K562 (cell line): ENCODE measurements at regions not wholly inside any gene's neighbourhood (a gene's known extent, or its start where the extent isn't known, plus 50 kb on each side); places are given as distances from the start of the nearest gene placed in this dataset.

ENCODE experiments used
- ATAC-seq: fragments of 200-7000 bp; cut with Tn5 transposase; 3 replicates; pipeline ENCODE4 v1.9.1; 2020; ENCODE audit warnings: moderate library complexity
- BruUV-seq: library from RNA; stranded (reverse); fragments of 400-500 nt; replicated peaks from 2 replicates; lab custom pipeline; 2021; lab: Mats Ljungman, UMichigan
- CTCF ChIA-PET: fragments of 300-600 bp; formaldehyde crosslinking; extraction: SDS; loops from one replicate; lab custom pipeline; 2021; ENCODE audit warnings: low intra/inter-chr PET ratio; lab: Yijun Ruan, JAX
- POLR2A ChIA-PET: fragments of 300-600, 350-650 bp; sonication (Branson Sonifier 250); formaldehyde crosslinking; extraction: SDS; loops from one replicate; lab custom pipeline; 2021; ENCODE audit warnings: antibody characterized with exemption, inconsistent platforms; lab: Yijun Ruan, JAX
- DNase-seq, 4 experiments: peaks; one replicate each; pipeline versions ENCODE4 v3.0.0 to v3.0.0-alpha.2; 2011 to 2018; ENCODE audit warnings: low spot score in 3 of 4, mixed read lengths in 3 of 4; ENCODE audit errors: extremely low read depth in 1 of 4
- FAIRE-seq: peaks from 2 replicates; lab custom pipeline; 2011; peaks lifted over from hg19 to GRCh38; lab: Jason Lieb, UNC
- H2AFZ ChIP-seq: 2 replicates; pipeline ENCODE4 v1.6.0; 2011; ENCODE audit warnings: low read depth, low read length, control low read depth, inconsistent platforms
- H3K27ac ChIP-seq: fragments of 200-600 bp; 3 replicates; pipeline ENCODE4 v1.8.0; 2011; ENCODE audit warnings: low read depth, mild to moderate bottlenecking, control low read depth, inconsistent platforms, low read length, moderate library complexity, mixed read lengths; ENCODE audit errors: extremely low read depth
- H3K27me3 ChIP-seq, 2 experiments: fragments of 300-600 bp in 1 of 2; 2 replicates in 1 of 2; 3 replicates in 1 of 2; pipeline versions ENCODE4 v1.6.0 to v1.8.0; 2011; ENCODE audit warnings: inconsistent platforms in 2 of 2, low read length in 2 of 2, mild to moderate bottlenecking in 1 of 2, mixed read lengths in 1 of 2, moderate library complexity in 1 of 2; ENCODE audit not compliant: control insufficient read depth in 2 of 2, insufficient read depth in 2 of 2
- H3K36me3 ChIP-seq: fragments of 300-600 bp; 3 replicates; pipeline ENCODE4 v1.8.0; 2011; ENCODE audit warnings: mild to moderate bottlenecking, low read length, inconsistent platforms; ENCODE audit not compliant: control insufficient read depth, insufficient read depth
- H3K4me1 ChIP-seq, 2 experiments: fragments of 200-600 bp in 1 of 2; replicated peaks in 1 of 2; 2 replicates in 1 of 2; 3 replicates in 1 of 2; pipeline versions ENCODE4 v1.5.1 to v1.8.0; 2011; ENCODE audit warnings: inconsistent platforms in 2 of 2, low read length in 2 of 2, mild to moderate bottlenecking in 1 of 2, mixed read lengths in 1 of 2, moderate library complexity in 1 of 2; ENCODE audit not compliant: control insufficient read depth in 2 of 2, insufficient read depth in 2 of 2
- H3K4me2 ChIP-seq: 2 replicates; pipeline ENCODE4 v1.6.1; 2011; ENCODE audit warnings: low read length, control low read depth, inconsistent platforms, mixed read lengths; ENCODE audit not compliant: insufficient read depth
- H3K4me3 ChIP-seq: fragments of 200-600 bp; sonication (generic), shearing (Covaris generic); 2 replicates; pipeline ENCODE4 v1.5.1; 2016; ENCODE audit warnings: control low read depth, inconsistent platforms
- H3K79me2 ChIP-seq: fragments of 200-600 bp; 3 replicates; pipeline ENCODE4 v1.8.0; 2011; ENCODE audit warnings: low read length, inconsistent platforms; ENCODE audit not compliant: control insufficient read depth, insufficient read depth
- H3K9ac ChIP-seq, 2 experiments: 2 replicates each; pipeline versions ENCODE4 v1.6.0 to v1.6.1; 2011; ENCODE audit warnings: low read depth in 2 of 2, low read length in 2 of 2, control low read depth in 1 of 2, inconsistent platforms in 1 of 2, mild to moderate bottlenecking in 1 of 2, mixed read lengths in 1 of 2; ENCODE audit not compliant: insufficient read depth in 1 of 2
- H3K9me1 ChIP-seq: one replicate; pipeline ENCODE4 v1.6.0; 2011; ENCODE audit warnings: inconsistent platforms, mild to moderate bottlenecking, low read length, moderate library complexity; ENCODE audit not compliant: control insufficient read depth, insufficient read depth
- H3K9me3 ChIP-seq: replicated peaks from 2 replicates; pipeline ENCODE4 v1.5.1; 2011; ENCODE audit warnings: low read depth, low read length, inconsistent platforms; ENCODE audit not compliant: control insufficient read depth, insufficient read depth
- H4K20me1 ChIP-seq: replicated peaks from 2 replicates; pipeline ENCODE4 v1.6.1; 2011; ENCODE audit warnings: low read length, inconsistent platforms, mixed read lengths; ENCODE audit not compliant: control insufficient read depth, insufficient read depth
- CHD4 ChIP-seq: fragments of 200-600 bp; sonication (generic); IDR thresholded peaks from 3 replicates; pipeline ENCODE4 v1.6.1; 2012; ENCODE audit warnings: low read depth, mild to moderate bottlenecking, mixed read lengths, low read length, inconsistent platforms; ENCODE audit not compliant: insufficient read depth, insufficient replicate concordance, poor library complexity, severe bottlenecking
- FOXP1 ChIP-seq: sonication (generic); formaldehyde crosslinking; IDR thresholded peaks from 2 replicates; pipeline ENCODE4 v1.8.0; 2022; ENCODE audit warnings: mild to moderate bottlenecking, missing genetic modification reagents
- HNRNPLL ChIP-seq: fragments of 200-400 bp; formaldehyde crosslinking; IDR thresholded peaks from 2 replicates; pipeline ENCODE4 v1.6.1; 2017; ENCODE audit warnings: low read length, low read depth, mild to moderate bottlenecking; ENCODE audit not compliant: poor library complexity, severe bottlenecking
- POLR3G ChIP-seq: IDR thresholded peaks from 2 replicates; pipeline ENCODE4 v1.6.1; 2011; ENCODE audit not compliant: insufficient read length, insufficient replicate concordance; ENCODE audit errors: extremely low read depth
- SAP30 ChIP-seq: fragments of 200-600 bp; sonication (generic); IDR thresholded peaks from 2 replicates; pipeline ENCODE4 v1.6.1; 2012; ENCODE audit warnings: borderline replicate concordance, low read depth, mild to moderate bottlenecking, moderate library complexity, low read length, control low read depth, inconsistent platforms; ENCODE audit not compliant: insufficient read depth, poor library complexity, severe bottlenecking
- TARDBP ChIP-seq: fragments of 450-650 bp; IDR thresholded peaks from 2 replicates; pipeline ENCODE4 v1.6.1; 2016
- TBP ChIP-seq: optimal IDR thresholded peaks from 2 replicates; pipeline ENCODE3; 2011; ENCODE audit warnings: low read depth, low read length, improper control_type of control experiment
- ZNF551 ChIP-seq: fragments of 250-450 bp; sonication (Bioruptor Pico); IDR thresholded peaks from 2 replicates; pipeline ENCODE4 v1.5.0; 2021; ENCODE audit warnings: mild to moderate bottlenecking, moderate library complexity
- ZNF695 ChIP-seq: fragments of 450-650 bp; formaldehyde crosslinking; IDR thresholded peaks from 2 replicates; pipeline ENCODE4 v1.4.0; 2020; ENCODE audit warnings: mild to moderate bottlenecking, moderate library complexity
- ZNF707 ChIP-seq: fragments of 250-450 bp; sonication (Bioruptor Pico); conservative IDR thresholded peaks from 2 replicates; pipeline ENCODE4 v1.8.0; 2022; ENCODE audit warnings: inconsistent platforms, mild to moderate bottlenecking, moderate library complexity
- WGBS: fragments of 100-300 bp; shearing (Covaris generic); methylation state at CpG from one replicate; pipeline ENCODE4 v1.1.6; 2016; ENCODE audit warnings: low coverage, mixed read lengths; ENCODE audit not compliant: insufficient coverage; ENCODE audit errors: missing lambda C conversion rate; 5-methylcytosine and 5-hydroxymethylcytosine counted together
- in situ Hi-C: fragments of 300-500 bp; cut with MboI; formaldehyde crosslinking; loops from 4 replicates; pipeline ENCODE4 v1.15.0; 2018; ENCODE audit warnings: inconsistent platforms, mixed read lengths
- intact Hi-C: fragments of 100-400 bp; cut with micrococcal nuclease; formaldehyde crosslinking; loops from 2 replicates; pipeline ENCODE4 v1.14.2; 2022
- TF ChIP-seq, protein P1 (sequence below): fragments of 450-650 bp; conservative IDR thresholded peaks from 2 replicates; pipeline ENCODE4 v1.6.1; 2016; ENCODE audit warnings: missing genetic modification characterization, low read depth, mild to moderate bottlenecking, control low read depth, missing compliant biosample characterization
- TF ChIP-seq, protein P2 (sequence below): fragments of 450-650 bp; IDR thresholded peaks from 2 replicates; pipeline ENCODE4 v1.6.1; 2016; ENCODE audit warnings: missing biosample characterization, missing genetic modification characterization

DNA sequence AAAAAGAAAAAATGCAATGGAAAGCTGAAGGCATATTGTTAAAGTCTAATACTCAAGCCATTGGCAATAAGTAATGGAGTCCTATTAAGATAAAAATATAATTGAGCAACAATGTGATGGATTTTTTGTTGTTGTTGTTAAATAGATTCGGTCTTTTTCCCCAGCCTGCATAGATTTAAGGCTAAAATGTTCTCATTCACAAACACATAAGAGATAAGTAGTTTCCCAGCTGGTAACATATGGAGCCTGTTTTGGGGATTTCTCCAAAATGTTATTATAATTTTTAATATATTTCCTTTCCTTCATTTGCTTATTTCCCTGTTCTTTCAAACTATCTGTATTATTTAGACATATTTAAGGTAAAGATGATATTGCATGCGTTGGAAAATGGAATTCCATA, 1149.1 kb upstream of the PRR20A start:
- Histone ChIP-seq H3K79me2 (no peaks in the 10 kb centered on the region), H3K9ac (no peak overlapping the region), H3K9me1 (no peaks in the 10 kb centered on the region), H3K9me3 (no peaks in the 10 kb centered on the region), H3K36me3 (no peaks in the 10 kb centered on the region), H3K4me3 (no peak overlapping the region), H3K27ac (no peak overlapping the region), H3K4me2 (no peak overlapping the region), H3K27me3 (no peaks in the 10 kb centered on the region), H2AFZ (no peak overlapping the region), H4K20me1 (no peaks in the 10 kb centered on the region), H3K4me1 (no peaks in the 10 kb centered on the region)
- intact Hi-C loops, result no loop called here
- ChIA-PET POLR2A (no interaction called here), CTCF (no interaction called here)
- ATAC-seq (no peak), FAIRE-seq (no peak), DNase-seq (no peak)
- 7% methylated on average over 2 of the region's 2 CpGs for WGBS
- TF ChIP-seq ZNF707 (CRISPR knock-in tag) (no peak), CHD4 (no peak), ZNF551 (CRISPR knock-in tag) (no peak), SAP30 (no peak), TBP (no peak), HNRNPLL (no peak), TARDBP (no peak), FOXP1 (CRISPR knock-in tag) (no peak), POLR3G (no peak), ZNF695 (CRISPR knock-in tag) (no peak)
- TF ChIP-seq, protein P1, sequence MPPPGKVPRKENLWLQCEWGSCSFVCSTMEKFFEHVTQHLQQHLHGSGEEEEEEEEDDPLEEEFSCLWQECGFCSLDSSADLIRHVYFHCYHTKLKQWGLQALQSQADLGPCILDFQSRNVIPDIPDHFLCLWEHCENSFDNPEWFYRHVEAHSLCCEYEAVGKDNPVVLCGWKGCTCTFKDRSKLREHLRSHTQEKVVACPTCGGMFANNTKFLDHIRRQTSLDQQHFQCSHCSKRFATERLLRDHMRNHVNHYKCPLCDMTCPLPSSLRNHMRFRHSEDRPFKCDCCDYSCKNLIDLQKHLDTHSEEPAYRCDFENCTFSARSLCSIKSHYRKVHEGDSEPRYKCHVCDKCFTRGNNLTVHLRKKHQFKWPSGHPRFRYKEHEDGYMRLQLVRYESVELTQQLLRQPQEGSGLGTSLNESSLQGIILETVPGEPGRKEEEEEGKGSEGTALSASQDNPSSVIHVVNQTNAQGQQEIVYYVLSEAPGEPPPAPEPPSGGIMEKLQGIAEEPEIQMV (tag), result no peak
- TF ChIP-seq, protein P2, sequence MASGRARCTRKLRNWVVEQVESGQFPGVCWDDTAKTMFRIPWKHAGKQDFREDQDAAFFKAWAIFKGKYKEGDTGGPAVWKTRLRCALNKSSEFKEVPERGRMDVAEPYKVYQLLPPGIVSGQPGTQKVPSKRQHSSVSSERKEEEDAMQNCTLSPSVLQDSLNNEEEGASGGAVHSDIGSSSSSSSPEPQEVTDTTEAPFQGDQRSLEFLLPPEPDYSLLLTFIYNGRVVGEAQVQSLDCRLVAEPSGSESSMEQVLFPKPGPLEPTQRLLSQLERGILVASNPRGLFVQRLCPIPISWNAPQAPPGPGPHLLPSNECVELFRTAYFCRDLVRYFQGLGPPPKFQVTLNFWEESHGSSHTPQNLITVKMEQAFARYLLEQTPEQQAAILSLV, result no peak
- no TSS peak for BruUV-seq
- in situ Hi-C loops, result no loop called here
